ENCODE measurements at regions not wholly inside any gene's neighbourhood (a gene's known extent, or its start where the extent isn't known, plus 50 kb on each side); places are given as distances from the start of the nearest gene placed in this dataset.

- TF ChIP-seq CTCF (IDR thresholded peaks at IDR 0.05), result no peak
- H3K9me3 Mint-ChIP-seq, result no peaks in the 10 kb centered on the region
- CTCF ChIA-PET, result interaction anchor here (1.1 kb wide), 1 partner anchor 46 kb away, joined by 3 read pairs; no protein-coding TSS in a partner anchor
- peaks cover 4% of the 10 kb centered on the region for H3K4me1 Mint-ChIP-seq (ENCODE audit: low read depth)
- POLR2A ChIA-PET, result no interaction called here
- DNase-seq (no peak), ATAC-seq (no peak)
- H3K27me3 Mint-ChIP-seq, result peaks cover 16% of the 10 kb centered on the region
- intact Hi-C loops (cut with micrococcal nuclease), result no loop called here
- no peak overlapping the region for H3K4me3 Mint-ChIP-seq
- no peak overlapping the region for H3K27ac Mint-ChIP-seq
- no peaks in the 10 kb centered on the region for H3K36me3 Mint-ChIP-seq (ENCODE audit: low read depth)
These were observed 218.3 kb downstream of the AACS start for GRCh38 chr12:125283521-125283920.

GRCh38 chr12:125284087-125284486 lies 218.9 kb downstream of the AACS start:
- H3K27me3 Mint-ChIP-seq, result peaks cover 16% of the 10 kb centered on the region
- intact Hi-C loops (cut with micrococcal nuclease), result no loop called here
- H3K36me3 Mint-ChIP-seq (ENCODE audit: low read depth), result no peaks in the 10 kb centered on the region
- CTCF ChIA-PET, result interaction anchor here (1.1 kb wide), 1 partner anchor 47 kb away, joined by 3 read pairs; no protein-coding TSS in a partner anchor
- peaks cover 4% of the 10 kb centered on the region for H3K4me1 Mint-ChIP-seq (ENCODE audit: low read depth)
- POLR2A ChIA-PET, result no interaction called here
- H3K27ac Mint-ChIP-seq, result no peak overlapping the region
- no peak for DNase-seq
- no peak for ATAC-seq
- H3K9me3 Mint-ChIP-seq, result no peaks in the 10 kb centered on the region
- no peak for TF ChIP-seq CTCF (IDR thresholded peaks at IDR 0.05)
- no peak overlapping the region for H3K4me3 Mint-ChIP-seq

GRCh38 chr12:125284945-125285685 lies 219.9 kb downstream of the AACS start:
- POLR2A ChIA-PET, result no interaction called here
- peaks cover 4% of the 10 kb centered on the region for H3K4me1 Mint-ChIP-seq (ENCODE audit: low read depth)
- H3K27me3 Mint-ChIP-seq, result peaks cover 11% of the 10 kb centered on the region
- H3K27ac Mint-ChIP-seq, result no peak overlapping the region
- intact Hi-C loops (cut with micrococcal nuclease), result no loop called here
- no peak for ATAC-seq
- no peaks in the 10 kb centered on the region for H3K9me3 Mint-ChIP-seq
- no peak overlapping the region for H3K4me3 Mint-ChIP-seq
- no peaks in the 10 kb centered on the region for H3K36me3 Mint-ChIP-seq (ENCODE audit: low read depth)
- CTCF ChIA-PET, result no interaction called here
- no peak for TF ChIP-seq CTCF (IDR thresholded peaks at IDR 0.05)
- no peak for DNase-seq

- DNase-seq (no peak), ATAC-seq (no peak)
- intact Hi-C loops (cut with micrococcal nuclease), result no loop called here
- ChIA-PET CTCF (no interaction called here), POLR2A (no interaction called here)
- H3K36me3 Mint-ChIP-seq (ENCODE audit: low read depth), result no peaks in the 10 kb centered on the region
- H3K4me1 Mint-ChIP-seq (ENCODE audit: low read depth), result peaks cover 4% of the 10 kb centered on the region
- no peak for TF ChIP-seq CTCF (IDR thresholded peaks at IDR 0.05)
- no peak overlapping the region for H3K4me3 Mint-ChIP-seq
- no peaks in the 10 kb centered on the region for H3K9me3 Mint-ChIP-seq
- H3K27ac Mint-ChIP-seq, result no peak overlapping the region
- H3K27me3 Mint-ChIP-seq, result peaks cover 10% of the 10 kb centered on the region
These were observed 220.9 kb downstream of the AACS start for GRCh38 chr12:125286005-125286727.

- Mint-ChIP-seq H3K4me3 (no peak overlapping the region), H3K27me3 (peaks cover 6% of the 10 kb centered on the region), H3K9me3 (no peaks in the 10 kb centered on the region), H3K36me3 (ENCODE audit: low read depth) (no peaks in the 10 kb centered on the region), H3K27ac (no peak overlapping the region), H3K4me1 (ENCODE audit: low read depth) (peaks cover 4% of the 10 kb centered on the region)
- TF ChIP-seq CTCF (IDR thresholded peaks at IDR 0.05), result no peak
- DNase-seq (no peak), ATAC-seq (no peak)
- intact Hi-C loops (cut with micrococcal nuclease), result no loop called here
- CTCF ChIA-PET, result no interaction called here
- POLR2A ChIA-PET, result no interaction called here
These were observed 222.1 kb downstream of the AACS start for GRCh38 chr12:125287155-125287847.
